A673 (cell line): ENCODE measurements at regions not wholly inside any gene's neighbourhood (a gene's known extent, or its start where the extent isn't known, plus 50 kb on each side); places are given as distances from the start of the nearest gene placed in this dataset.

ENCODE experiments used
- CTCF ChIP-seq: fragments of 300-800, 200-600 bp; sonication (generic); conservative IDR thresholded peaks from 2 replicates; pipeline ENCODE4 v1.5.1; 2017; ENCODE audit warnings: low read depth, mild to moderate bottlenecking, antibody characterized with exemption, low read length, moderate library complexity, mixed read lengths
- EZH2 ChIP-seq: fragments of 200-600 bp; sonication (generic); IDR thresholded peaks from 2 replicates; pipeline ENCODE4 v1.6.1; 2017; ENCODE audit warnings: borderline replicate concordance, low read depth, mild to moderate bottlenecking, mixed read lengths, antibody characterized with exemption, low read length; ENCODE audit not compliant: poor library complexity, severe bottlenecking

- no peak for TF ChIP-seq CTCF
- no peak for TF ChIP-seq EZH2
Measured at GRCh38 chrX:87890437-87890836, 372.8 kb downstream of the KLHL4 start.
